Chondrocyte (in vitro differentiated cells): ENCODE measurements at regions not wholly inside any gene's neighbourhood (a gene's known extent, or its start where the extent isn't known, plus 50 kb on each side); places are given as distances from the start of the nearest gene placed in this dataset.

ENCODE experiments used
- DNase-seq: peaks from one replicate; pipeline ENCODE4 v3.0.0; 2021; ENCODE audit warnings: mixed read lengths, low spot score
- H3K27ac Mint-ChIP-seq: one replicate; pipeline ENCODE4 v1.8.0; 2021; ENCODE audit warnings: mild to moderate bottlenecking, moderate library complexity, mixed read lengths; ENCODE audit not compliant: unreplicated experiment
- H3K27me3 Mint-ChIP-seq: 2 replicates; pipeline ENCODE4 v1.8.0; 2021; ENCODE audit warnings: low read depth, mixed read lengths
- H3K36me3 Mint-ChIP-seq: 2 replicates; pipeline ENCODE4 v1.8.0; 2021; ENCODE audit warnings: low read depth, mixed read lengths
- H3K4me1 Mint-ChIP-seq: 2 replicates; pipeline ENCODE4 v1.8.0; 2021; ENCODE audit warnings: low read depth, mild to moderate bottlenecking, mixed read lengths
- H3K4me3 Mint-ChIP-seq: one replicate; pipeline ENCODE4 v1.8.0; 2021; ENCODE audit warnings: mild to moderate bottlenecking, moderate library complexity, mixed read lengths; ENCODE audit not compliant: unreplicated experiment
- H3K9me3 Mint-ChIP-seq: 2 replicates; pipeline ENCODE4 v1.8.0; 2021; ENCODE audit warnings: low read depth, mixed read lengths
- CTCF ChIP-seq: fragments of 200-600 bp; sonication (generic); IDR thresholded peaks from 2 replicates; pipeline ENCODE4 v1.5.0; 2021; ENCODE audit warnings: antibody characterized with exemption, mild to moderate bottlenecking, moderate library complexity

DNA sequence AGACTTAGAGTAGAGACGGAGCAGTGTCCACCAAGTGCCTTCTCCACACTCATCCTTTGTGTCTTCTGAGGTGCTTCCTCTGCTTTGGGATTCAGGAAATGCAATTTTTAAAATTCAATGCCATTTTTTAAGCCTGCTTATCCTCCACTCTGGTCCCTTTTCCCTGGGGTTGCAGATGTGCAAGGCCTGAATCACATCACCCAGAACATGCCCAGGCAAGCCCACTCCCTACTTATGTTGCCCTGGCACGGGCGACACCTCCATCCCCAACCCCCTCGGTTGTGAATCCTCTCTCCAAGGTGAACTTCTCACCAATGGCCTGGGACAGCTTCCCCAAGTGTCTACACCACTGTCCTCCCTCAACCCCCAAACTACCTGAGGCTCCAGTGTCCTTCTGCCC, 116.2 kb downstream of the C17orf67 start:
- no peak for DNase-seq
- no peaks in the 10 kb centered on the region for H3K9me3 Mint-ChIP-seq
- H3K4me3 Mint-ChIP-seq = no peak overlapping the region
- H3K27me3 Mint-ChIP-seq = peaks cover 18% of the 10 kb centered on the region
- peaks cover 2% of the 10 kb centered on the region for H3K36me3 Mint-ChIP-seq
- TF ChIP-seq CTCF = no peak
- H3K4me1 Mint-ChIP-seq = no peaks in the 10 kb centered on the region
- no peak overlapping the region for H3K27ac Mint-ChIP-seq

DNA sequence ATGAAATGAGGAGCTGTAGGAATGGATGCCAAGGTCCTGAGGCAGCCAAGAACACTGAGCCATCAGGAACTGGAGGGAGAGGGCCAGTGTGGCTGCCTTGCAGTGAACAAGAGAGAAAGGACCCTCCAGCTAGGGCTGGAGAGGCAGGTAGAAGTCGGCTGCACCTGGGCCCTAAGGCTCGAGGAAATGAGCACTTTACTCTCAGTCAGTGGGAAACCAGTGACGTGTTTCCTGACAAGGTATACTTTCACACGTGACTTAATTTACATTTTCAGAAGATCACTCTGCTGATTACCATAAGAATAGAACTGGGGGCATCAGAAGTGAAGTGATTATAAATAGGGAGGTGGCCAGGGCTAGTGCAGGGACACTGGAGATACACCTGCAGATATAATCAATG, 115.2 kb downstream of the C17orf67 start:
- TF ChIP-seq CTCF = no peak
- Mint-ChIP-seq H3K4me3 (no peak overlapping the region), H3K27me3 (peaks cover 18% of the 10 kb centered on the region), H3K4me1 (no peaks in the 10 kb centered on the region), H3K36me3 (peaks cover 2% of the 10 kb centered on the region), H3K9me3 (no peaks in the 10 kb centered on the region), H3K27ac (no peak overlapping the region)
- DNase-seq = no peak

DNA sequence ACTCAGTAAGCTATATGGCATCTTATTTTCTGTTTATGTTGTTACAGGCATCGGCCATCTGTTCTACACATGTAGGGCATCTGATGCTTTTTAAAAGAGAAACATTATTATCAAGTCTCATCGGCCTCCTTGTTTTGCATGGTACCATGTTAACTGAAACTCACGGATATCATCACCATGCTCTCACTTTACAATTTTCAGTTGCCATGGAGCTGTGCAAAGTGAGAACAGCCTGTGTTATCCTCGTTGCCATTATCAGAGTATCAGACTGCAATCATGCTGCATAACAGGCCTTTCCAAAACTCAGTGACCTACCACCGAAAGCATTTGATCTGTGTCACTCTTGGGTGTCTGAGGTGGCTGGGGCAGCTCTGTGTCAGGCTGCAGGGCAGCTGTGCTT, 110.3 kb downstream of the C17orf67 start:
- no peak for TF ChIP-seq CTCF
- no peak for DNase-seq
- Mint-ChIP-seq H3K4me1 (no peaks in the 10 kb centered on the region), H3K27me3 (peaks cover 25% of the 10 kb centered on the region), H3K36me3 (peaks cover 2% of the 10 kb centered on the region), H3K4me3 (no peak overlapping the region), H3K27ac (no peak overlapping the region), H3K9me3 (no peaks in the 10 kb centered on the region)

GRCh38 chr17:56724664-56725063, 109.1 kb downstream of the C17orf67 start:
- Mint-ChIP-seq H3K4me3 (no peak overlapping the region), H3K4me1 (no peaks in the 10 kb centered on the region), H3K9me3 (no peaks in the 10 kb centered on the region), H3K27ac (no peak overlapping the region), H3K36me3 (no peaks in the 10 kb centered on the region), H3K27me3 (peaks cover 23% of the 10 kb centered on the region)
- TF ChIP-seq CTCF = no peak
- DNase-seq = no peak

DNA sequence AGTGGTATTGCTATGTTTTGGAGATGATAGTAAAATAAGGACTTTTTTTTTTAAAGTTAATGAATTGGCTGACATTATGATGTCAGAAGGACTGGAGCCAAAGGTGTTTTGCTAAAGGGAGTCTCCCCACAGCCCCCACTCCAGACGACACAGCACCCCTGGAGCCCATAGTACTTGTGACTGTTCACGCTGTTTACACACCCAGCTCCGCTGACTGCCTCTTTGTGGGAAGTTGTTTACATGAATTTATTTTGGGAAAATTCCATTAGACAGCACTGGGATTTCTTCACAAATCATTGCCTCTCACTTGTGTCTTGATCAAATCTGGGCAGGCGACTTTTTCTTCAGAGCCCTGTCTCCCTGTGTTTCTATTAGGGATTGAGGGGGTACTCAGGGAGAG, 108.6 kb downstream of the C17orf67 start:
- no peaks in the 10 kb centered on the region for H3K36me3 Mint-ChIP-seq
- H3K9me3 Mint-ChIP-seq = no peaks in the 10 kb centered on the region
- peaks cover 26% of the 10 kb centered on the region for H3K27me3 Mint-ChIP-seq
- TF ChIP-seq CTCF = no peak
- no peak for DNase-seq
- no peaks in the 10 kb centered on the region for H3K4me1 Mint-ChIP-seq
- no peak overlapping the region for H3K27ac Mint-ChIP-seq
- H3K4me3 Mint-ChIP-seq = no peak overlapping the region
